Astrocyte (in vitro differentiated cells and primary cell): ENCODE measurements at regions not wholly inside any gene's neighbourhood (a gene's known extent, or its start where the extent isn't known, plus 50 kb on each side); places are given as distances from the start of the nearest gene placed in this dataset.
"Not testable (repeated sequence)": the region's sequence is repeated elsewhere in the genome, so short reads cannot be mapped to it uniquely, and the experiment has no call there.

ENCODE experiments used
- DNase-seq: peaks from one replicate; pipeline ENCODE4 v3.0.0-alpha.2; 2010; ENCODE audit warnings: low read depth
- FAIRE-seq: peaks from 2 replicates; lab custom pipeline; 2011; peaks lifted over from hg19 to GRCh38; lab: Jason Lieb, UNC
- H2AFZ ChIP-seq: 2 replicates; pipeline ENCODE4 v1.6.0; 2012; ENCODE audit warnings: low read depth, low read length, inconsistent platforms
- H3K27ac ChIP-seq: 2 replicates; pipeline ENCODE4 v1.5.1; 2011; ENCODE audit warnings: low read depth, low read length, inconsistent platforms
- H3K27me3 ChIP-seq: 2 replicates; pipeline ENCODE4 v1.6.0; 2011; ENCODE audit warnings: low read length, inconsistent platforms; ENCODE audit not compliant: insufficient read depth
- H3K36me3 ChIP-seq: 2 replicates; pipeline ENCODE4 v1.5.1; 2011; ENCODE audit warnings: low read length, inconsistent platforms; ENCODE audit not compliant: insufficient read depth
- H3K4me1 ChIP-seq: 2 replicates; pipeline ENCODE4 v1.5.1; 2011; ENCODE audit warnings: low read length, inconsistent platforms; ENCODE audit not compliant: insufficient read depth
- H3K4me2 ChIP-seq: 2 replicates; pipeline ENCODE4 v1.6.0; 2012; ENCODE audit warnings: low read length, inconsistent platforms
- H3K4me3 ChIP-seq: 2 replicates; pipeline ENCODE4 v1.5.1; 2011; ENCODE audit warnings: low read depth, mild to moderate bottlenecking, low read length, inconsistent platforms; ENCODE audit not compliant: insufficient read depth
- H3K79me2 ChIP-seq: 2 replicates; pipeline ENCODE4 v1.6.0; 2012; ENCODE audit warnings: mild to moderate bottlenecking, low read length, inconsistent platforms; ENCODE audit not compliant: insufficient read depth
- H3K9ac ChIP-seq: 2 replicates; pipeline ENCODE4 v1.6.0; 2012; ENCODE audit warnings: mild to moderate bottlenecking, low read length, inconsistent platforms
- H3K9me3 ChIP-seq: 2 replicates; pipeline ENCODE4 v1.5.1; 2012; ENCODE audit warnings: low read depth, mild to moderate bottlenecking, low read length, inconsistent platforms; ENCODE audit not compliant: insufficient read depth
- H4K20me1 ChIP-seq: 2 replicates; pipeline ENCODE4 v1.6.0; 2012; ENCODE audit warnings: low read length, inconsistent platforms; ENCODE audit not compliant: insufficient read depth
- H3K27ac Mint-ChIP-seq: one replicate; pipeline ENCODE4 v1.8.0; 2021; ENCODE audit warnings: mild to moderate bottlenecking, mixed read lengths; ENCODE audit not compliant: unreplicated experiment
- H3K27me3 Mint-ChIP-seq: one replicate; pipeline ENCODE4 v1.8.0; 2021; ENCODE audit warnings: low read depth, mixed read lengths; ENCODE audit not compliant: unreplicated experiment
- H3K36me3 Mint-ChIP-seq: one replicate; pipeline ENCODE4 v1.8.0; 2021; ENCODE audit warnings: low read depth, mixed read lengths; ENCODE audit not compliant: unreplicated experiment
- H3K4me1 Mint-ChIP-seq: one replicate; pipeline ENCODE4 v1.8.0; 2021; ENCODE audit warnings: low read depth, mixed read lengths; ENCODE audit not compliant: unreplicated experiment
- H3K4me3 Mint-ChIP-seq: one replicate; pipeline ENCODE4 v1.8.0; 2021; ENCODE audit warnings: mild to moderate bottlenecking, moderate library complexity, mixed read lengths; ENCODE audit not compliant: unreplicated experiment
- H3K9me3 Mint-ChIP-seq: one replicate; pipeline ENCODE4 v1.8.0; 2021; ENCODE audit warnings: mild to moderate bottlenecking, mixed read lengths; ENCODE audit not compliant: unreplicated experiment
- EZH2 ChIP-seq: IDR thresholded peaks from 2 replicates; pipeline ENCODE4 v1.6.1; 2012; ENCODE audit warnings: mild to moderate bottlenecking, low read length, inconsistent platforms; ENCODE audit not compliant: insufficient read depth
- TF ChIP-seq, protein P1 (sequence below): IDR thresholded peaks from 2 replicates; pipeline ENCODE4 v1.5.1; 2011; ENCODE audit warnings: low read depth, mild to moderate bottlenecking, inconsistent platforms, low read length, moderate library complexity; ENCODE audit not compliant: insufficient read depth

DNA sequence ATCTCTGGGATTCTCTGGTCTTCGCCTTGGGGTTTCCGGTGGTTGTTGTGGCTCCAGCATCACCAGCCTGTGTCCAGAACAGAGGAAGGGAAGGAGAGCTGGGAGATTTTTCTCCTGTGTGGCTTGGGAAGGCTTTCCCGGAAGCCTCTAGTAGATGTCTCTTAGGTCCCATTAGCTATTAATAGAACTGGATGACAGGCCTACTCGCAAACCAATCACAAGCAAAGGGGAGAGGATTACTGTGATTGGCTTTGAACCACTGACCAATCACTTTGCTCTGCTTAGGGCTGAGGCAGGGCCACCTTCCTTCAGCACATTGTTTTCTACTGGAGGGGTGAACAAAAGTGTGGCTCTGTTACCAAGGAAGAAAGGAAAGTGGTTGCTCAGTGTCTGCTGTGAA, 203.4 kb upstream of the SULF2 start:
- H3K27me3 Mint-ChIP-seq = peaks cover 22% of the 10 kb centered on the region
- no peaks in the 10 kb centered on the region for H3K36me3 Mint-ChIP-seq
- Histone ChIP-seq H3K79me2 (no peaks in the 10 kb centered on the region), H3K4me1 (no peaks in the 10 kb centered on the region), H3K9me3 (peaks cover 7% of the 10 kb centered on the region), H3K27me3 (peaks cover 16% of the 10 kb centered on the region), H3K4me2 (no peak overlapping the region), H4K20me1 (no peaks in the 10 kb centered on the region), H3K36me3 (no peaks in the 10 kb centered on the region), H2AFZ (no peak overlapping the region), H3K27ac (no peak overlapping the region), H3K9ac (no peak overlapping the region), H3K4me3 (no peak overlapping the region)
- TF ChIP-seq, protein P1, sequence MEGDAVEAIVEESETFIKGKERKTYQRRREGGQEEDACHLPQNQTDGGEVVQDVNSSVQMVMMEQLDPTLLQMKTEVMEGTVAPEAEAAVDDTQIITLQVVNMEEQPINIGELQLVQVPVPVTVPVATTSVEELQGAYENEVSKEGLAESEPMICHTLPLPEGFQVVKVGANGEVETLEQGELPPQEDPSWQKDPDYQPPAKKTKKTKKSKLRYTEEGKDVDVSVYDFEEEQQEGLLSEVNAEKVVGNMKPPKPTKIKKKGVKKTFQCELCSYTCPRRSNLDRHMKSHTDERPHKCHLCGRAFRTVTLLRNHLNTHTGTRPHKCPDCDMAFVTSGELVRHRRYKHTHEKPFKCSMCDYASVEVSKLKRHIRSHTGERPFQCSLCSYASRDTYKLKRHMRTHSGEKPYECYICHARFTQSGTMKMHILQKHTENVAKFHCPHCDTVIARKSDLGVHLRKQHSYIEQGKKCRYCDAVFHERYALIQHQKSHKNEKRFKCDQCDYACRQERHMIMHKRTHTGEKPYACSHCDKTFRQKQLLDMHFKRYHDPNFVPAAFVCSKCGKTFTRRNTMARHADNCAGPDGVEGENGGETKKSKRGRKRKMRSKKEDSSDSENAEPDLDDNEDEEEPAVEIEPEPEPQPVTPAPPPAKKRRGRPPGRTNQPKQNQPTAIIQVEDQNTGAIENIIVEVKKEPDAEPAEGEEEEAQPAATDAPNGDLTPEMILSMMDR = no peak
- FAIRE-seq (no peak), DNase-seq (no peak)
- peaks cover 8% of the 10 kb centered on the region for H3K4me1 Mint-ChIP-seq
- no peak overlapping the region for H3K4me3 Mint-ChIP-seq
- H3K27ac Mint-ChIP-seq = peak overlapping the region; percentile 28
- peaks cover 7% of the 10 kb centered on the region for H3K9me3 Mint-ChIP-seq

DNA sequence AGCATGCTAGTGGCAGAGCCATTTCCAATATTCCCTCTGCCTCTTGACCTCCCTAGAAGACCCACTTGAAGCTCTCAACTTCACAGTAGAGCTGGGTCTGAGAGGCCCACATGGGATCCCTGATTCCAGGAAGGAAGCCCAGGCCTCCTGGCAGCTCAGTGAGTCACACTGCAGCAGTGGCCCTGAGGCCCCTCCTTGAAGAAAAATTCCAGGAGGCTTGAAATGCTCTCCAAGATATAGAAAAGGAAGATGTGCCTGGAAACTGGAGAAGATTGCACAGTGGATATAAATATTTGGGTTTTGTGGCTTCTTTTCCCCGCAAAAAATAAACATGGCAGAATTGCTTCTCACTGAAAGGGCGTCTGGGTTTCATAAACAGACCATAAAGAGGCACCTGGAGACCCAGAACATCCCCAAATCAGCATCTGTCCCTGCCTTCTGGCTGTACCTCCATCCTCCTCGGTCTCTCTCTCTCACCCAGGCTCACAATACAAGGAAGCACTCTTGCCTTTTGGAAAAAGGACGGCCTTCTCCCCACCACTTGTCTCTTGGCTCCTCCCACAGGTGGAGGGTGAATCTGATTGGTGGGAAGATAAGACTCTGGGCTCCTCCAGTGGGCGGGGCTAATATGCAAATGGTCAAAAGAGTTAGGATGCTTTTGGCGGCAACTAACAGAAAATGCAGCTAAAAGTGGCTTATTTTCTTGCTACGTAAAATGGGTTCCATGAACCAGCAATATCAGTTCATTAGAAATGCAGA, 200.0 kb upstream of the SULF2 start:
- H3K9ac ChIP-seq = no peak overlapping the region
- DNase-seq (peak; percentile 73), FAIRE-seq (no peak)

DNA sequence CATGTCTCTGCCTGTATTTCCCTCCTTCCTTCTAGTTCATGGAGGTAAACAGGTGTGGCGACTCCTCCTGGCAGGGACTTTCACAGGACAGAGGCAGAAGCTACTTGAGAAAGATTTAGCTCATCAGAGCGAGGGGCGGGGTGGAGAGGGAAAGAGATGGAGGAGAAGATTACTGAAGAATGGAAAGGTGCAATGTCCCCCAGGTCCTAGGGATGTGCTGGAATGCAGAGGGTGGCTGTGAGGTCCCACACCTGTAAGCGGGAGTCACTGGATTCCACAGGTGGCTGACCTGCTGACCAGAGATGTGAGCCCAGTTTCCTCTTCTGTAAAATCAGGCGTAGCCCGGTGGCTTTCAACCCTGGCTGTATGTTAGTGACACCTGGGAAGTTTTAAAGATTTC, 199.2 kb upstream of the SULF2 start:
- Histone ChIP-seq H3K9ac (no peak overlapping the region), H3K27me3 (peaks cover 2% of the 10 kb centered on the region), H3K27ac (no peak overlapping the region), H2AFZ (no peak overlapping the region), H3K36me3 (no peaks in the 10 kb centered on the region), H3K79me2 (no peaks in the 10 kb centered on the region), H3K4me3 (no peak overlapping the region), H4K20me1 (no peaks in the 10 kb centered on the region), H3K4me1 (no peaks in the 10 kb centered on the region), H3K4me2 (no peak overlapping the region), H3K9me3 (no peaks in the 10 kb centered on the region)
- no peak for TF ChIP-seq EZH2
- TF ChIP-seq, protein P1 = no peak
- peaks cover 8% of the 10 kb centered on the region for H3K4me1 Mint-ChIP-seq
- DNase-seq (no peak), FAIRE-seq (no peak)
- no peak overlapping the region for H3K4me3 Mint-ChIP-seq
- no peaks in the 10 kb centered on the region for H3K36me3 Mint-ChIP-seq
- H3K27ac Mint-ChIP-seq = no peak overlapping the region
- peaks cover 14% of the 10 kb centered on the region for H3K27me3 Mint-ChIP-seq
- H3K9me3 Mint-ChIP-seq = no peaks in the 10 kb centered on the region

More for the DNA sequence above, 200.0 kb upstream of the SULF2 start:
- H3K36me3 ChIP-seq = no peaks in the 10 kb centered on the region
- no peaks in the 10 kb centered on the region for H3K36me3 Mint-ChIP-seq
- peaks cover 16% of the 10 kb centered on the region for H3K27me3 Mint-ChIP-seq
- no peaks in the 10 kb centered on the region for H3K79me2 ChIP-seq
- no peak overlapping the region for H2AFZ ChIP-seq
- H3K4me2 ChIP-seq = no peak overlapping the region
- no peaks in the 10 kb centered on the region for H3K9me3 ChIP-seq
- H3K9me3 Mint-ChIP-seq = no peaks in the 10 kb centered on the region
- TF ChIP-seq, protein P1 = no peak
- TF ChIP-seq EZH2 = no peak
- H3K4me1 ChIP-seq = no peaks in the 10 kb centered on the region
- peaks cover 8% of the 10 kb centered on the region for H3K4me1 Mint-ChIP-seq
- peaks cover 4% of the 10 kb centered on the region for H3K27me3 ChIP-seq
- H3K4me3 Mint-ChIP-seq = no peak overlapping the region
- no peak overlapping the region for H3K27ac Mint-ChIP-seq
- H4K20me1 ChIP-seq = no peaks in the 10 kb centered on the region
- no peak overlapping the region for H3K4me3 ChIP-seq
- no peak overlapping the region for H3K27ac ChIP-seq

DNA sequence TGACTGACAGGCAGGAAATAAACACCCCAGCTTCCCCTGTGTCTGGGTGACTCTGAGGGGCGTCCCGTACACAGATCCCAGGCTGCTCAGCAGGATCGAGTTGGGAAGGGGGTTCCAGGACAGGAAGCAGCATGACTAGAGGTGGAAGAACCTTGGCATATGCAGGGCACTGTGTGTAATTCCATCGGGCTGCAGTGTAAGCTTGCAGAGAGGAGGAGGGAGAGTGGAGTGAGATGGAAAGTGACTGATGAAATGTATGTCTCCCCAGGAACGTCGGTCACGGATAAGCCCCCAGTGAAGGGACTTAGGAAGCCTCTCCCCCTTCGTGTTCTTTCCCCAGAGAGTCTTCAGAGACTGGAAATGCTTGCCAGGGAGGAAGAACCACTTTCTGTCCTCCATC, 198.4 kb upstream of the SULF2 start:
- not testable (repeated sequence) for H4K20me1 ChIP-seq, H3K9me3 Mint-ChIP-seq, H3K9me3 ChIP-seq, H3K27me3 ChIP-seq, H3K27ac Mint-ChIP-seq, H2AFZ ChIP-seq, H3K36me3 ChIP-seq, DNase-seq, H3K9ac ChIP-seq, H3K4me2 ChIP-seq, H3K4me1 ChIP-seq, H3K4me3 ChIP-seq, H3K36me3 Mint-ChIP-seq, FAIRE-seq, H3K79me2 ChIP-seq, H3K27ac ChIP-seq, H3K4me3 Mint-ChIP-seq
- H3K4me1 Mint-ChIP-seq = peaks cover 11% of the 10 kb centered on the region
- H3K27me3 Mint-ChIP-seq = peaks cover 17% of the 10 kb centered on the region
